WI38 (cell line): ENCODE measurements at regions not wholly inside any gene's neighbourhood (a gene's known extent, or its start where the extent isn't known, plus 50 kb on each side); places are given as distances from the start of the nearest gene placed in this dataset.
"Not testable (repeated sequence)": the region's sequence is repeated elsewhere in the genome, so short reads cannot be mapped to it uniquely, and the experiment has no call there.

Source experiments
- H3K4me3 ChIP-seq: 2 replicates; pipeline ENCODE4 v1.5.1; 2011; ENCODE audit warnings: low read depth, mild to moderate bottlenecking, control low read depth, low read length
- TF ChIP-seq, protein P1 (sequence below): IDR thresholded peaks from 2 replicates; pipeline ENCODE4 v1.5.1; 2012; ENCODE audit warnings: low read depth, mild to moderate bottlenecking, control low read depth, low read length

- no peak overlapping the region for H3K4me3 ChIP-seq
- TF ChIP-seq, protein P1, sequence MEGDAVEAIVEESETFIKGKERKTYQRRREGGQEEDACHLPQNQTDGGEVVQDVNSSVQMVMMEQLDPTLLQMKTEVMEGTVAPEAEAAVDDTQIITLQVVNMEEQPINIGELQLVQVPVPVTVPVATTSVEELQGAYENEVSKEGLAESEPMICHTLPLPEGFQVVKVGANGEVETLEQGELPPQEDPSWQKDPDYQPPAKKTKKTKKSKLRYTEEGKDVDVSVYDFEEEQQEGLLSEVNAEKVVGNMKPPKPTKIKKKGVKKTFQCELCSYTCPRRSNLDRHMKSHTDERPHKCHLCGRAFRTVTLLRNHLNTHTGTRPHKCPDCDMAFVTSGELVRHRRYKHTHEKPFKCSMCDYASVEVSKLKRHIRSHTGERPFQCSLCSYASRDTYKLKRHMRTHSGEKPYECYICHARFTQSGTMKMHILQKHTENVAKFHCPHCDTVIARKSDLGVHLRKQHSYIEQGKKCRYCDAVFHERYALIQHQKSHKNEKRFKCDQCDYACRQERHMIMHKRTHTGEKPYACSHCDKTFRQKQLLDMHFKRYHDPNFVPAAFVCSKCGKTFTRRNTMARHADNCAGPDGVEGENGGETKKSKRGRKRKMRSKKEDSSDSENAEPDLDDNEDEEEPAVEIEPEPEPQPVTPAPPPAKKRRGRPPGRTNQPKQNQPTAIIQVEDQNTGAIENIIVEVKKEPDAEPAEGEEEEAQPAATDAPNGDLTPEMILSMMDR, result no peak
These were observed 1228.9 kb downstream of the CNTNAP5 start for GRCh38 chr2:125254010-125254409.

DNA sequence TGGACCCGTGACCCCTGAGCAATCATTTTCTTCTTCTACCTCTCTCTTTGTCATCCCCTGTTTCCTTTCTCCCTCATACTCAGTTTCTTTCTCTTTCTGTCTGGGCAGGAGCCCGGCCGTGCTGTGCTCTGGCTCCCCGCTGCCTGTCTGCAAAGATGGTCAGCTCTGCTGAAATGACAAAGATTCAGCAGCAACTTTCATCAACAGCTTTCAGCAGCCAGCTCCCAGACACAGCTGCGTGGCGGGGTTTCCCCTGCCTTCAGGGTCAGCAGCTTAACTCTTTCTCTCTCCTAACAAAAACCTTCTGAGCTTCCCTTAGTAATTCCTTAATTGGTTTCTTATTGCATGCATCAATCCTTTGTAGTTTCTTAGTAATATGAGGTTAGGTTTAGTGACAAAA, 1234.4 kb downstream of the CNTNAP5 start:
- TF ChIP-seq, protein P1, result no peak
- H3K4me3 ChIP-seq, result no peak overlapping the region

- H3K4me3 ChIP-seq, result not testable (repeated sequence)
These were observed 1235.4 kb downstream of the CNTNAP5 start for GRCh38 chr2:125260366-125260930.

DNA sequence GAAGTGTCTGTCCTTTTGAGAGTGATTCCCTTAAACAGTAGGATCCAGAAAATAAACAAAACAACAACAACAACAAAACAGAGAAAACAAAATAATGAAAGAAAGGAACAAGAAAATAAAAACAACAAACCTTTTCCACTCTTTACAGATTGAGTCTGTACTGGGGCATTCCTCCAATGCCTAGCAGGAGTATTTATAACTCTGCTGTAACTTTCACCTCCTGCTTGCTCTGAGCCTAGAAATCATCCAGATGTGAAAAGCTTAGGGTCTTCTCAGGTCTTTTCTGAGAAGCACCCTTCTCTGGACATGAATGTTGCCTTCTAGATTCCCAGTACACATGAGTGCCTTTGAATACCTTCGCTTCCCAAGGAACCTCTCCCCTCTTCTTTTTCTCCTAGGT, 1239.4 kb downstream of the CNTNAP5 start:
- TF ChIP-seq, protein P1, result no peak
- H3K4me3 ChIP-seq, result no peak overlapping the region

DNA sequence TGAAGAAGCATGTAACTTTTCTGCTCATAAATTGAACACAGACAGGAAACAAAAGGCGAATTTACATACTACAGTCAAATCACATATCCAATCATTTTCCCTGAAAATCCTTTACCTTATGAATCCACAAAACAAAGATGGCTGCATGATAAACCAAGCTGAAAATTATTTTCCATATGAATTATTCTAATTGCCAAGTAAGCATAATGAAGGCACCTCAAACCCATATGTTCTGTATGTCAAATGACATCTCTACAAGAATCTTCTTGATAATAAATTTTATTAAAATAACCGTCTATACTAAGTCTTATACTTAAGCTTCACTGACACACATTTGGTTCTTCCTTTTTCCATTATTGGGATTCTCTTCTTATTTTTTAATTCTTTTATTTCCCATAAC, 1242.6 kb downstream of the CNTNAP5 start:
- no peak overlapping the region for H3K4me3 ChIP-seq
- TF ChIP-seq, protein P1, result no peak

- TF ChIP-seq, protein P1, result no peak
- no peak overlapping the region for H3K4me3 ChIP-seq
These were observed 1247.6 kb downstream of the CNTNAP5 start for GRCh38 chr2:125272651-125273050.

- TF ChIP-seq, protein P1, result no peak
- H3K4me3 ChIP-seq, result no peak overlapping the region
These were observed 1249.6 kb downstream of the CNTNAP5 start for GRCh38 chr2:125274718-125275117.

GRCh38 chr2:125280265-125280664, 1255.2 kb downstream of the CNTNAP5 start:
- H3K4me3 ChIP-seq, result no peak overlapping the region
- TF ChIP-seq, protein P1, result no peak
